WTC11 (cell line): ENCODE measurements at regions not wholly inside any gene's neighbourhood (a gene's known extent, or its start where the extent isn't known, plus 50 kb on each side); places are given as distances from the start of the nearest gene placed in this dataset.

Experiments used
- ATAC-seq: fragments of 200-7000 bp; cut with Tn5 transposase; 2 replicates; pipeline ENCODE4 v1.10.0; 2021; ENCODE audit warnings: mild to moderate bottlenecking, moderate library complexity
- CTCF ChIA-PET: fragments of 300-600 bp; sonication (Branson Sonifier 250); formaldehyde crosslinking; loops from one replicate; lab custom pipeline; 2021; ENCODE audit warnings: antibody characterized with exemption; lab: Charles Lee
- POLR2A ChIA-PET: fragments of 350-600 bp; sonication (Branson Sonifier 250); formaldehyde crosslinking; loops from one replicate; lab custom pipeline; 2021; ENCODE audit warnings: antibody characterized with exemption; lab: Charles Lee
- DNase-seq: peaks from one replicate; pipeline ENCODE4 v3.0.0; 2021; ENCODE audit warnings: low spot score
- H3K27ac Mint-ChIP-seq: 2 replicates; pipeline ENCODE4 v1.8.0; 2021; ENCODE audit warnings: mixed read lengths
- H3K27me3 Mint-ChIP-seq: 2 replicates; pipeline ENCODE4 v1.8.0; 2021; ENCODE audit warnings: low read depth, mild to moderate bottlenecking, moderate library complexity, mixed read lengths
- H3K36me3 Mint-ChIP-seq: 2 replicates; pipeline ENCODE4 v1.8.0; 2021; ENCODE audit warnings: mixed read lengths
- H3K4me1 Mint-ChIP-seq: 2 replicates; pipeline ENCODE4 v1.8.0; 2022; ENCODE audit warnings: mixed read lengths
- H3K4me3 Mint-ChIP-seq: 2 replicates; pipeline ENCODE4 v1.8.0; 2021; ENCODE audit warnings: mild to moderate bottlenecking, moderate library complexity, mixed read lengths
- H3K9me3 Mint-ChIP-seq: 2 replicates; pipeline ENCODE4 v1.8.0; 2021; ENCODE audit warnings: mixed read lengths
- ATF1 ChIP-seq: sonication (generic); formaldehyde crosslinking; IDR thresholded peaks from 2 replicates; pipeline ENCODE4 v1.8.1; 2023; ENCODE audit warnings: mild to moderate bottlenecking, moderate library complexity, missing genetic modification reagents
- ATF2 ChIP-seq: sonication (generic); formaldehyde crosslinking; IDR thresholded peaks from 2 replicates; pipeline ENCODE4 v1.8.1; 2022; ENCODE audit warnings: low read depth, missing genetic modification reagents, borderline replicate concordance
- ATF3 ChIP-seq: sonication (generic); formaldehyde crosslinking; conservative IDR thresholded peaks from 2 replicates; pipeline ENCODE4 v1.8.1; 2022; ENCODE audit warnings: mild to moderate bottlenecking, missing genetic modification reagents
- CBFB ChIP-seq: sonication (generic); formaldehyde crosslinking; IDR thresholded peaks from 2 replicates; pipeline ENCODE4 v1.8.1; 2022; ENCODE audit warnings: mild to moderate bottlenecking, low read depth, missing genetic modification reagents
- CREM ChIP-seq: sonication (generic); formaldehyde crosslinking; IDR thresholded peaks from 2 replicates; pipeline ENCODE4 v1.8.1; 2022; ENCODE audit warnings: mild to moderate bottlenecking, missing genetic modification reagents, moderate library complexity
- E2F4 ChIP-seq: sonication (generic); formaldehyde crosslinking; IDR thresholded peaks from 2 replicates; pipeline ENCODE4 v1.8.1; 2022; ENCODE audit warnings: low read depth, mild to moderate bottlenecking, moderate library complexity, missing genetic modification reagents, borderline replicate concordance
- ESRRA ChIP-seq: sonication (generic); formaldehyde crosslinking; IDR thresholded peaks from 2 replicates; pipeline ENCODE4 v1.8.1; 2022; ENCODE audit warnings: mild to moderate bottlenecking, missing genetic modification reagents, borderline replicate concordance
- GABPB1 ChIP-seq: sonication (generic); formaldehyde crosslinking; IDR thresholded peaks from 2 replicates; pipeline ENCODE4 v1.8.1; 2023; ENCODE audit warnings: mild to moderate bottlenecking, missing genetic modification reagents
- GRHL2 ChIP-seq: fragments of 250-450 bp; sonication (Bioruptor Pico); IDR thresholded peaks from 2 replicates; pipeline ENCODE4 v1.8.0; 2022; ENCODE audit warnings: mild to moderate bottlenecking, moderate library complexity; ENCODE audit not compliant: insufficient replicate concordance, severe bottlenecking
- KAT7 ChIP-seq: sonication (generic); formaldehyde crosslinking; IDR thresholded peaks from 2 replicates; pipeline ENCODE4 v1.8.1; 2023; ENCODE audit warnings: missing genetic modification reagents, mild to moderate bottlenecking, borderline replicate concordance
- MAX ChIP-seq: sonication (generic); formaldehyde crosslinking; IDR thresholded peaks from 2 replicates; pipeline ENCODE4 v1.8.0; 2022; ENCODE audit warnings: mild to moderate bottlenecking, missing genetic modification reagents
- NFYB ChIP-seq: sonication (generic); formaldehyde crosslinking; conservative IDR thresholded peaks from 2 replicates; pipeline ENCODE4 v1.8.0; 2022; ENCODE audit warnings: low read depth, missing genetic modification reagents
- PRDM15 ChIP-seq: sonication (generic); formaldehyde crosslinking; IDR thresholded peaks from 2 replicates; pipeline ENCODE4 v1.8.0; 2022; ENCODE audit warnings: missing genetic modification reagents
- PRRX2 ChIP-seq: fragments of 250-450 bp; sonication (Bioruptor Pico); IDR thresholded peaks from 2 replicates; pipeline ENCODE4 v1.8.0; 2021; ENCODE audit warnings: mild to moderate bottlenecking
- SP1 ChIP-seq: sonication (generic); formaldehyde crosslinking; conservative IDR thresholded peaks from 2 replicates; pipeline ENCODE4 v1.8.1; 2022; ENCODE audit warnings: missing genetic modification reagents
- TEAD4 ChIP-seq: sonication (generic); formaldehyde crosslinking; IDR thresholded peaks from 2 replicates; pipeline ENCODE4 v1.8.0; 2022; ENCODE audit warnings: mild to moderate bottlenecking, missing genetic modification reagents
- USF1 ChIP-seq: sonication (generic); formaldehyde crosslinking; IDR thresholded peaks from 2 replicates; pipeline ENCODE4 v1.8.0; 2022; ENCODE audit warnings: mild to moderate bottlenecking, missing genetic modification reagents
- ZNF416 ChIP-seq: fragments of 250-450 bp; sonication (Bioruptor Pico); IDR thresholded peaks from 2 replicates; pipeline ENCODE4 v1.9.0; 2021; ENCODE audit warnings: mild to moderate bottlenecking, inconsistent platforms
- ZNF423 ChIP-seq: fragments of 250-450 bp; sonication (Bioruptor Pico); IDR thresholded peaks from 2 replicates; pipeline ENCODE4 v2.1.2; 2022; ENCODE audit warnings: mild to moderate bottlenecking, moderate library complexity
- TF ChIP-seq, protein P1 (sequence below): fragments of 250-450 bp; sonication (Bioruptor Pico); IDR thresholded peaks from 2 replicates; pipeline ENCODE4 v1.9.0; 2021; ENCODE audit warnings: moderate library complexity, mild to moderate bottlenecking, inconsistent platforms, borderline replicate concordance

DNA sequence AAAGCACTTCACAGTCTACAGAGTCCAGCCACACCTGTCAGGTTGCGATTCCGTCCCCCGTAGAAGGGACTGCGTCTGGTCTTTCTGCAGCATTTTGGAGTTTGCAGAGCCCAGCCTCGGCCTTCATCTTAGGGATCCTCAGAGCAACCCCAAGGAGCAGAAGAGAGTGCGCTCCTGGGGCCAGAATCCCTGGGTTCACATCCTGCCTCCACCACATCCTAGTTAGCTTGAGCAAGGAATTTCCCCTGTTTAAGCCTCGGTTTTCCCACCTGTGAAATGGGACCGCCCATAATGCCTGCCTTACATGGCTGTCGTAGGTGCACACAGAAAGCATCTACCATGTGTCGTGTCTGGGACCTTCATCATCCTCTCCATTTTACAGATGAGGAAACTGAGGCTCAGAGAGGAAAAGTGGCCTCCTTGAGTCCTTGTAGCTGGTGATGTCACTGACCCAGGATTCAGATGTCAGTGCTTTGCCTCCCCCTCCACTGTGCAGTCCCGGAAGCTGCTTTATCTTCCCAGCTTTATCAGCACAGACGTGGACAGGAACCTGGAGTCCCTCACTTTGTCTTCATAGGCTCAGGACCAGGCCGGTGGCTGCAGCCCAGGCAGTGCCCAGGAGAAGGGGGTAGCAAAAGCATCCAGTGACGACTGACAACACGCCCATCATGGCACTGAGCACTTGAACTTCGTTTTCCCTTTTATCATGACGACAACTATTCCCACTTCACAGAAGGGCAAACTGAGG, 438.5 kb downstream of the MATN1 start:
- Mint-ChIP-seq H3K4me3 (no peak overlapping the region), H3K4me1 (no peaks in the 10 kb centered on the region), H3K36me3 (no peaks in the 10 kb centered on the region), H3K27me3 (no peaks in the 10 kb centered on the region), H3K27ac (no peak overlapping the region), H3K9me3 (no peaks in the 10 kb centered on the region)
- TF ChIP-seq CBFB (CRISPR knock-in tag): no peak
- no peak for TF ChIP-seq ZNF423
- no peak for TF ChIP-seq CREM (CRISPR knock-in tag)
- no peak for TF ChIP-seq USF1 (CRISPR knock-in tag)
- TF ChIP-seq E2F4 (CRISPR knock-in tag): no peak
- TF ChIP-seq ATF3 (CRISPR knock-in tag): no peak
- TF ChIP-seq PRRX2 (CRISPR knock-in tag): no peak
- TF ChIP-seq, protein P1, sequence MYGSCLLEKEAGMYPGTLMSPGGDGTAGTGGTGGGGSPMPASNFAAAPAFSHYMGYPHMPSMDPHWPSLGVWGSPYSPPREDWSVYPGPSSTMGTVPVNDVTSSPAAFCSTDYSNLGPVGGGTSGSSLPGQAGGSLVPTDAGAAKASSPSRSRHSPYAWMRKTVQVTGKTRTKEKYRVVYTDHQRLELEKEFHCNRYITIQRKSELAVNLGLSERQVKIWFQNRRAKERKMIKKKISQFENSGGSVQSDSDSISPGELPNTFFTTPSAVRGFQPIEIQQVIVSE: no peak
- no peak for TF ChIP-seq SP1 (CRISPR knock-in tag)
- no peak for TF ChIP-seq ESRRA
- TF ChIP-seq GRHL2: no peak
- no peak for TF ChIP-seq PRDM15 (CRISPR knock-in tag)
- no peak for TF ChIP-seq TEAD4
- TF ChIP-seq ZNF416 (CRISPR knock-in tag): no peak
- TF ChIP-seq ATF2 (CRISPR knock-in tag): no peak
- TF ChIP-seq NFYB (CRISPR knock-in tag): no peak
- TF ChIP-seq ATF1 (CRISPR knock-in tag): no peak
- TF ChIP-seq KAT7 (CRISPR knock-in tag): no peak
- TF ChIP-seq GABPB1 (CRISPR knock-in tag): no peak
- no peak for TF ChIP-seq MAX (CRISPR knock-in tag)
- ChIA-PET POLR2A (no interaction called here), CTCF (no interaction called here)
- ATAC-seq (no peak), DNase-seq (no peak)
